A549 (cell line): ENCODE measurements at regions not wholly inside any gene's neighbourhood (a gene's known extent, or its start where the extent isn't known, plus 50 kb on each side); places are given as distances from the start of the nearest gene placed in this dataset.
A peak's percentile ranks its signal among the peaks of the same experiment; 100 is the strongest.

Source experiments
- ATAC-seq, 2 experiments: fragments of 200-7000 bp in 1 of 2; fragments of >200 bp in 1 of 2; cut with Nextera tagmentation in 1 of 2; cut with Tn5 transposase in 1 of 2; 3 replicates each; pipeline versions ENCODE4 v1.8.0 to v1.9.1; 2018 to 2020; ENCODE audit warnings: mild to moderate bottlenecking in 1 of 2, moderate library complexity in 1 of 2
- CTCF ChIA-PET: fragments of 300-600 bp; sonication (Branson Sonifier 250); formaldehyde crosslinking; extraction: SDS; loops from one replicate; lab custom pipeline; 2021; ENCODE audit warnings: antibody characterized with exemption, inconsistent platforms; lab: Yijun Ruan, JAX
- POLR2A ChIA-PET: fragments of 350-600 bp; formaldehyde crosslinking; extraction: SDS; loops from one replicate; lab custom pipeline; 2021; ENCODE audit warnings: antibody characterized with exemption, inconsistent platforms; lab: Yijun Ruan, JAX
- DNase-seq, 2 experiments: peaks; one replicate each; pipeline versions ENCODE4 v3.0.0 to v3.0.0-alpha.2; 2011 to 2016; ENCODE audit warnings: low read depth in 1 of 2, low spot score in 1 of 2
- FAIRE-seq: peaks from 2 replicates; lab custom pipeline; 2011; peaks lifted over from hg19 to GRCh38; lab: Jason Lieb, UNC
- H3K27ac ChIP-seq, 2 experiments: fragments of >200 bp; sonication (Bioruptor Twin); formaldehyde crosslinking; 3 replicates each; pipeline ENCODE4 v1.5.1; 2016 to 2017
- H3K4me1 ChIP-seq: fragments of >200 bp; sonication (Bioruptor Twin); formaldehyde crosslinking; 3 replicates; pipeline ENCODE4 v1.6.1; 2016
- H3K4me2 ChIP-seq: fragments of >200 bp; sonication (Bioruptor Twin); formaldehyde crosslinking; 3 replicates; pipeline ENCODE4 v1.6.1; 2016
- H3K4me3 ChIP-seq: fragments of >200 bp; sonication (Bioruptor Twin); formaldehyde crosslinking; 3 replicates; pipeline ENCODE4 v1.5.1; 2016
- H3K9me3 ChIP-seq: fragments of >200 bp; sonication (Bioruptor Twin); formaldehyde crosslinking; 3 replicates; pipeline ENCODE4 v1.6.1; 2016
- CBX2 ChIP-seq: fragments of 200-600 bp; sonication (generic); IDR thresholded peaks from 2 replicates; pipeline ENCODE4 v1.6.1; 2016; ENCODE audit warnings: low read depth, mild to moderate bottlenecking, borderline replicate concordance
- CBX8 ChIP-seq: fragments of 200-600 bp; sonication (generic); IDR thresholded peaks from 2 replicates; pipeline ENCODE4 v1.6.1; 2016
- EHF ChIP-seq: fragments of 250-450 bp; sonication (Bioruptor Pico); IDR thresholded peaks from 2 replicates; pipeline ENCODE4 v1.5.0; 2020; ENCODE audit warnings: mild to moderate bottlenecking
- ELK1 ChIP-seq: fragments of 150-350 bp; IDR thresholded peaks from 2 replicates; pipeline ENCODE4 v1.6.1; 2014; ENCODE audit warnings: low read depth, mild to moderate bottlenecking, low read length
- FOSL2 ChIP-seq, 2 experiments: fragments of 450-650 bp in 1 of 2; fragments of >200 bp in 1 of 2; sonication (Bioruptor Twin) in 1 of 2; formaldehyde crosslinking; IDR thresholded peaks; 2 replicates each; pipeline versions ENCODE4 v1.5.0 to v1.6.1; 2016 to 2020; ENCODE audit warnings: mild to moderate bottlenecking in 1 of 2, moderate library complexity in 1 of 2
- FOXS1 ChIP-seq: fragments of 250-450 bp; sonication (Bioruptor Pico); IDR thresholded peaks from 2 replicates; pipeline ENCODE4 v1.5.0; 2020; ENCODE audit warnings: mild to moderate bottlenecking, moderate library complexity
- GATA3 ChIP-seq: IDR thresholded peaks from 2 replicates; pipeline ENCODE4 v1.6.1; 2012; ENCODE audit warnings: borderline replicate concordance
- HDAC2 ChIP-seq: fragments of 200-600 bp; sonication (generic); IDR thresholded peaks from 2 replicates; pipeline ENCODE4 v1.6.1; 2016
- HOXA7 ChIP-seq: fragments of 250-450 bp; sonication (Bioruptor Pico); IDR thresholded peaks from 2 replicates; pipeline ENCODE4 v1.5.0; 2020; ENCODE audit warnings: mild to moderate bottlenecking, moderate library complexity
- HOXB5 ChIP-seq: fragments of 250-450 bp; sonication (Bioruptor Pico); IDR thresholded peaks from 2 replicates; pipeline ENCODE4 v1.5.0; 2020; ENCODE audit warnings: mild to moderate bottlenecking, moderate library complexity
- JUN ChIP-seq, 2 experiments: fragments of >200 bp; sonication (Bioruptor Twin); formaldehyde crosslinking; IDR thresholded peaks; 2 replicates in 1 of 2; 3 replicates in 1 of 2; pipeline ENCODE4 v1.6.1; 2016 to 2017
- MAX ChIP-seq: IDR thresholded peaks from 2 replicates; pipeline ENCODE4 v1.6.1; 2012
- NPAS2 ChIP-seq: fragments of 250-450 bp; sonication (Bioruptor Pico); IDR thresholded peaks from 2 replicates; pipeline ENCODE4 v1.8.0; 2022; ENCODE audit warnings: mild to moderate bottlenecking, moderate library complexity, borderline replicate concordance
- NR3C1 ChIP-seq: fragments of >200 bp; sonication (Bioruptor Twin); formaldehyde crosslinking; IDR thresholded peaks from 3 replicates; pipeline ENCODE4 v1.6.1; 2017
- POLR2AphosphoS2 ChIP-seq: conservative IDR thresholded peaks from 2 replicates; pipeline ENCODE4 v1.6.1; 2012; ENCODE audit warnings: low read length, improper control_type of control experiment, inconsistent platforms
- RAD21 ChIP-seq, 2 experiments: fragments of >200 bp in 1 of 2; sonication (Bioruptor Twin) in 1 of 2; formaldehyde crosslinking in 1 of 2; IDR thresholded peaks in 1 of 2; conservative IDR thresholded peaks in 1 of 2; 2 replicates in 1 of 2; 3 replicates in 1 of 2; pipeline ENCODE4 v1.6.1; 2012 to 2018; ENCODE audit warnings: inconsistent platforms in 1 of 2
- RARB ChIP-seq: fragments of 250-450 bp; sonication (Bioruptor Pico); IDR thresholded peaks from 2 replicates; pipeline ENCODE4 v1.8.0; 2021; ENCODE audit warnings: mild to moderate bottlenecking, moderate library complexity
- RCOR1 ChIP-seq: fragments of 150-350 bp; IDR thresholded peaks from 2 replicates; pipeline ENCODE4 v1.6.1; 2014; ENCODE audit warnings: antibody characterized with exemption, low read length, low read depth
- RFX5 ChIP-seq: fragments of 450-650 bp; IDR thresholded peaks from 2 replicates; pipeline ENCODE4 v1.7.1; 2014; ENCODE audit warnings: antibody characterized with exemption, mild to moderate bottlenecking, moderate library complexity
- ZC3H11A ChIP-seq: fragments of 450-650 bp; IDR thresholded peaks from 2 replicates; pipeline ENCODE4 v1.6.1; 2014; ENCODE audit warnings: antibody characterized with exemption, mild to moderate bottlenecking
- WGBS: methylation state at CpG from one replicate; pipeline ENCODE4 v1.1.6; 2017; ENCODE audit errors: missing lambda C conversion rate; 5-methylcytosine and 5-hydroxymethylcytosine counted together

GRCh38 chr7:131197920-131198615, 129.6 kb upstream of the MKLN1 start:
- Histone ChIP-seq H3K9me3 (no peaks in the 10 kb centered on the region), H3K4me2 (peak overlapping the region; percentile 48)
- ATAC-seq, result peak; percentile 63 to 65; a peak in 5 of 6 replicates
- CTCF ChIA-PET, result no interaction called here
- TF ChIP-seq FOXS1 (CRISPR knock-in tag) (no peak), HDAC2 (no peak), HOXB5 (0 out of 2 replicates have a peak, but pooled peaks have one; percentile 19), RAD21 (conservative IDR thresholded peaks at IDR 0.05 in 1 of 2, IDR thresholded peaks at IDR 0.05 in 1 of 2) (0 out of 5 replicates have a peak, but pooled peaks of 1 of the 2 experiments have one; percentile 8), GATA3 (no peak; the same call in 1 of the 2 replicates)
- TF ChIP-seq, all 56 proteins: peak for 2
- WGBS, result 69% methylated on average over 4 of the region's 4 CpGs
- DNase-seq (peak in 1 of 2 experiments; percentile 38), FAIRE-seq (no peak)
- Histone ChIP-seq H3K27ac (peak overlapping the region; percentile 58 to 75), H3K4me1 (peaks cover 56% of the 10 kb centered on the region), H3K4me3 (no peak overlapping the region)
- POLR2A ChIA-PET, result no interaction called here

- Histone ChIP-seq H3K4me1 (peaks cover 19% of the 10 kb centered on the region), H3K4me3 (no peak overlapping the region), H3K4me2 (no peak overlapping the region), H3K27ac (0 out of 6 replicates have a peak overlapping the region, but pooled peaks of 1 of the 2 experiments have one; percentile 22), H3K9me3 (no peaks in the 10 kb centered on the region)
- POLR2A ChIA-PET, result no interaction called here
- no peak for DNase-seq
- CTCF ChIA-PET, result no interaction called here
- FAIRE-seq, result no peak
- no peak for TF ChIP-seq RARB (CRISPR knock-in tag)
- WGBS, result 93% methylated on average over 5 of the region's 5 CpGs
- ATAC-seq, result no peak
Observed at GRCh38 chr7:131202451-131202850, 125.2 kb upstream of the MKLN1 start.

- DNase-seq (no peak), ATAC-seq (no peak), FAIRE-seq (no peak)
- TF ChIP-seq JUN (IDR thresholded peaks at IDR 0.05), result no peak
- TF ChIP-seq CBX2, result no peak
- TF ChIP-seq RFX5, result no peak
- TF ChIP-seq EHF (CRISPR knock-in tag), result no peak
- TF ChIP-seq ELK1, result no peak
- TF ChIP-seq NR3C1, result no peak
- no peak for TF ChIP-seq FOSL2 (IDR thresholded peaks at IDR 0.05)
- TF ChIP-seq FOSL2 (CRISPR knock-in tag; IDR thresholded peaks at IDR 0.05), result no peak
- no peak for TF ChIP-seq POLR2AphosphoS2
- no peak for TF ChIP-seq RAD21 (conservative IDR thresholded peaks at IDR 0.05 in 1 of 2, IDR thresholded peaks at IDR 0.05 in 1 of 2)
- TF ChIP-seq MAX, result no peak
- no peak for TF ChIP-seq NPAS2 (CRISPR knock-in tag)
- no peak for TF ChIP-seq RCOR1
- no peak for TF ChIP-seq CBX8
- TF ChIP-seq HOXA7 (CRISPR knock-in tag), result no peak
- TF ChIP-seq ZC3H11A, result no peak
- Histone ChIP-seq H3K4me1 (peaks cover 10% of the 10 kb centered on the region), H3K4me3 (no peak overlapping the region), H3K4me2 (no peak overlapping the region), H3K9me3 (no peaks in the 10 kb centered on the region), H3K27ac (0 out of 6 replicates have a peak overlapping the region, but pooled peaks of 1 of the 2 experiments have one; percentile 2)
- WGBS, result 86% methylated on average over 5 of the region's 5 CpGs
- ChIA-PET POLR2A (no interaction called here), CTCF (no interaction called here)
Observed at GRCh38 chr7:131203291-131203976, 124.2 kb upstream of the MKLN1 start.
